H1 (cell line): ENCODE measurements at regions not wholly inside any gene's neighbourhood (a gene's known extent, or its start where the extent isn't known, plus 50 kb on each side); places are given as distances from the start of the nearest gene placed in this dataset.

Experiments used
- CTCF ChIA-PET: fragments of 300-600 bp; sonication (Branson Sonifier 250); formaldehyde crosslinking; loops from one replicate; lab custom pipeline; 2021; ENCODE audit not compliant: partially characterized antibody; lab: Charles Lee
- POLR2A ChIA-PET: fragments of 300-600 bp; sonication (Branson Sonifier 250); formaldehyde crosslinking; loops from one replicate; lab custom pipeline; 2021; ENCODE audit warnings: inconsistent platforms; ENCODE audit not compliant: partially characterized antibody; lab: Charles Lee
- DNase-seq, 2 experiments: peaks; one replicate each; pipeline versions ENCODE4 v3.0.0 to v3.0.0-alpha.2; 2010 to 2022; ENCODE audit warnings: low spot score in 2 of 2, low read depth in 1 of 2, mixed read lengths in 1 of 2
- FAIRE-seq: peaks from 2 replicates; lab custom pipeline; 2011; peaks lifted over from hg19 to GRCh38; lab: Jason Lieb, UNC
- H2AFZ ChIP-seq: 2 replicates; pipeline ENCODE4 v1.8.1; 2012; ENCODE audit warnings: low read length, inconsistent platforms
- H2AK5ac ChIP-seq: 2 replicates; pipeline ENCODE4 v1.6.1; 2013; ENCODE audit warnings: low read depth, low read length
- H2BK120ac ChIP-seq: replicated peaks from 2 replicates; pipeline ENCODE3; 2013; ENCODE audit warnings: low read depth, low read length, inconsistent platforms
- H2BK12ac ChIP-seq: 2 replicates; pipeline ENCODE4 v1.6.1; 2013; ENCODE audit warnings: low read depth, low read length
- H2BK15ac ChIP-seq: 2 replicates; pipeline ENCODE4 v1.6.1; 2013; ENCODE audit warnings: low read length
- H2BK20ac ChIP-seq: 2 replicates; pipeline ENCODE4 v1.6.1; 2013; ENCODE audit warnings: low read length
- H2BK5ac ChIP-seq: 2 replicates; pipeline ENCODE4 v1.6.1; 2013; ENCODE audit warnings: low read depth, low read length
- H3K14ac ChIP-seq: 2 replicates; pipeline ENCODE4 v1.6.1; 2013; ENCODE audit warnings: inconsistent platforms; ENCODE audit not compliant: insufficient read length
- H3K18ac ChIP-seq: 2 replicates; pipeline ENCODE4 v1.6.1; 2013; ENCODE audit warnings: low read length; ENCODE audit errors: extremely low read depth
- H3K23ac ChIP-seq: 2 replicates; pipeline ENCODE4 v1.6.1; 2013; ENCODE audit warnings: inconsistent platforms; ENCODE audit not compliant: insufficient read length
- H3K23me2 ChIP-seq: 2 replicates; pipeline ENCODE4 v1.6.1; 2013; ENCODE audit warnings: low read depth, low read length
- H3K27ac ChIP-seq: 2 replicates; pipeline ENCODE4 v1.6.1; 2011; ENCODE audit warnings: low read depth, low read length, inconsistent platforms
- H3K27me3 ChIP-seq, 4 experiments: replicated peaks in 1 of 4; 1 replicate in 1 of 4; 2 replicates in 3 of 4; pipeline versions ENCODE4 v1.6.1 to v1.8.1; 2011 to 2013; ENCODE audit warnings: low read length in 3 of 4, mild to moderate bottlenecking in 3 of 4, inconsistent platforms in 2 of 4, mixed read lengths in 2 of 4, moderate library complexity in 1 of 4; ENCODE audit not compliant: control insufficient read depth in 3 of 4, insufficient read depth in 3 of 4; ENCODE audit errors: extremely low read depth in 1 of 4
- H3K36me3 ChIP-seq, 4 experiments: 2 replicates each; pipeline versions ENCODE4 v1.6.1 to v1.8.1; 2011 to 2013; ENCODE audit warnings: mild to moderate bottlenecking in 4 of 4, low read length in 3 of 4, moderate library complexity in 2 of 4, control low read depth in 1 of 4, inconsistent platforms in 1 of 4; ENCODE audit not compliant: insufficient read depth in 4 of 4, control insufficient read depth in 2 of 4
- H3K4ac ChIP-seq: replicated peaks from 2 replicates; pipeline ENCODE3; 2013; ENCODE audit warnings: low read length, low read depth, mixed read lengths, inconsistent platforms; ENCODE audit not compliant: insufficient read length
- H3K4me1 ChIP-seq, 4 experiments: replicated peaks in 1 of 4; 1 replicate in 1 of 4; 2 replicates in 3 of 4; pipeline versions ENCODE4 v1.6.1 to v1.8.1; 2011 to 2013; ENCODE audit warnings: low read length in 3 of 4, inconsistent platforms in 2 of 4, mixed read lengths in 1 of 4; ENCODE audit not compliant: insufficient read depth in 4 of 4, control insufficient read depth in 3 of 4
- H3K4me2 ChIP-seq, 2 experiments: 2 replicates each; pipeline versions ENCODE4 v1.6.1 to v1.8.1; 2011 to 2013; ENCODE audit warnings: low read depth in 2 of 2, low read length in 2 of 2, control low read depth in 1 of 2, inconsistent platforms in 1 of 2, mild to moderate bottlenecking in 1 of 2; ENCODE audit not compliant: insufficient read depth in 1 of 2
- H3K4me3 ChIP-seq, 4 experiments: fragments of 200-600, 300-600 bp in 1 of 4; sonication (generic), shearing (Covaris generic), sonication (Bioruptor Twin) in 1 of 4; 2 replicates each; pipeline versions ENCODE4 v1.5.1 to v1.8.1; 2011 to 2016; ENCODE audit warnings: low read length in 4 of 4, low read depth in 3 of 4, control low read depth in 2 of 4, inconsistent platforms in 2 of 4, mild to moderate bottlenecking in 2 of 4, mixed read lengths in 1 of 4, moderate library complexity in 1 of 4; ENCODE audit not compliant: insufficient read depth in 2 of 4; ENCODE audit errors: extremely low read depth in 1 of 4
- H3K56ac ChIP-seq: replicated peaks from 2 replicates; pipeline ENCODE3; 2013; ENCODE audit warnings: low read depth, mild to moderate bottlenecking, mixed read lengths, low read length, inconsistent platforms; ENCODE audit not compliant: insufficient read length
- H3K79me1 ChIP-seq: 2 replicates; pipeline ENCODE4 v1.6.1; 2013; ENCODE audit warnings: low read depth, low read length, control low read depth
- H3K79me2 ChIP-seq, 2 experiments: 2 replicates each; pipeline versions ENCODE4 v1.6.1 to v1.8.1; 2012 to 2013; ENCODE audit warnings: low read length in 2 of 2, mild to moderate bottlenecking in 2 of 2, inconsistent platforms in 1 of 2; ENCODE audit not compliant: insufficient read depth in 2 of 2, control insufficient read depth in 1 of 2
- H3K9ac ChIP-seq, 4 experiments: replicated peaks in 1 of 4; 1 replicate in 1 of 4; 2 replicates in 3 of 4; pipeline versions ENCODE4 v1.6.1 to v1.8.1; 2011 to 2013; ENCODE audit warnings: low read depth in 3 of 4, low read length in 3 of 4, control low read depth in 2 of 4, mild to moderate bottlenecking in 2 of 4, moderate library complexity in 2 of 4, inconsistent platforms in 1 of 4; ENCODE audit errors: extremely low read depth in 1 of 4
- H3K9me3 ChIP-seq, 2 experiments: 2 replicates each; pipeline versions ENCODE4 v1.6.1 to v1.8.1; 2012 to 2013; ENCODE audit warnings: mild to moderate bottlenecking in 2 of 2, moderate library complexity in 2 of 2, control low read depth in 1 of 2, inconsistent platforms in 1 of 2, low read depth in 1 of 2, low read length in 1 of 2, mixed read lengths in 1 of 2; ENCODE audit not compliant: insufficient read depth in 2 of 2
- H4K20me1 ChIP-seq, 2 experiments: replicated peaks in 1 of 2; 2 replicates each; pipeline versions ENCODE3 to v1.8.1; 2011 to 2013; ENCODE audit warnings: inconsistent platforms in 2 of 2, low read length in 2 of 2, mild to moderate bottlenecking in 1 of 2; ENCODE audit not compliant: insufficient read depth in 2 of 2, control insufficient read depth in 1 of 2
- H4K5ac ChIP-seq: 2 replicates; pipeline ENCODE4 v1.6.1; 2013; ENCODE audit warnings: low read length, low read depth, mixed read lengths, inconsistent platforms; ENCODE audit not compliant: insufficient read length
- H4K8ac ChIP-seq: 2 replicates; pipeline ENCODE4 v1.8.0; 2013; ENCODE audit warnings: mild to moderate bottlenecking, moderate library complexity, low read length, inconsistent platforms; ENCODE audit not compliant: insufficient read depth; ENCODE audit errors: extremely low read depth
- H4K91ac ChIP-seq: replicated peaks from 2 replicates; pipeline ENCODE3; 2013; ENCODE audit warnings: low read length, mixed read lengths, inconsistent platforms; ENCODE audit not compliant: insufficient read length
- CEBPB ChIP-seq: IDR thresholded peaks from 2 replicates; pipeline ENCODE4 v1.6.1; 2012; ENCODE audit warnings: low read depth, low read length
- CREB1 ChIP-seq: IDR thresholded peaks from 2 replicates; pipeline ENCODE4 v1.6.1; 2012; ENCODE audit warnings: inconsistent platforms
- KDM5A ChIP-seq: fragments of 200-600 bp; IDR thresholded peaks from 2 replicates; pipeline ENCODE4 v1.7.1; 2012; ENCODE audit warnings: mild to moderate bottlenecking, low read length, inconsistent platforms, mixed read lengths
- NANOG ChIP-seq: IDR thresholded peaks from 2 replicates; pipeline ENCODE4 v1.6.1; 2011; ENCODE audit warnings: low read length, low read depth, mild to moderate bottlenecking, inconsistent platforms; ENCODE audit not compliant: insufficient read depth, poor library complexity, severe bottlenecking
- NRF1 ChIP-seq: IDR thresholded peaks from 2 replicates; pipeline ENCODE4 v1.6.1; 2011; ENCODE audit warnings: mild to moderate bottlenecking, low read depth, low read length, improper control_type of control experiment
- PHF8 ChIP-seq: fragments of 200-600 bp; sonication (generic); conservative IDR thresholded peaks from 2 replicates; pipeline ENCODE4 v1.7.1; 2012; ENCODE audit warnings: low read depth, mild to moderate bottlenecking, inconsistent platforms, low read length, moderate library complexity
- POU5F1 ChIP-seq: IDR thresholded peaks from 2 replicates; pipeline ENCODE4 v1.6.1; 2011; ENCODE audit warnings: low read depth, mild to moderate bottlenecking, low read length, moderate library complexity
- SP1 ChIP-seq: IDR thresholded peaks from 2 replicates; pipeline ENCODE4 v1.6.1; 2011; ENCODE audit warnings: low read depth, low read length
- TAF1 ChIP-seq: IDR thresholded peaks from 2 replicates; pipeline ENCODE4 v1.6.1; 2011; ENCODE audit warnings: mild to moderate bottlenecking, low read depth, low read length
- TAF7 ChIP-seq: optimal IDR thresholded peaks from 2 replicates; pipeline ENCODE3; 2011; ENCODE audit warnings: low read depth, mild to moderate bottlenecking, inconsistent platforms, low read length, moderate library complexity, borderline replicate concordance
- WGBS, 2 experiments: shearing (Covaris generic) in 1 of 2; methylation state at CpG; one replicate each; pipeline versions ENCODE4 v1.1.6 to v1.1.7; 2013 to 2015; ENCODE audit warnings: low lambda C conversion rate in 2 of 2, mixed read lengths in 2 of 2, inconsistent platforms in 1 of 2, low coverage in 1 of 2, missing lambda C conversion rate in 1 of 2; ENCODE audit not compliant: insufficient replicate concordance in 2 of 2, insufficient coverage in 1 of 2, insufficient read length in 1 of 2; ENCODE audit errors: extremely low coverage in 1 of 2, missing lambda C conversion rate in 1 of 2; 5-methylcytosine and 5-hydroxymethylcytosine counted together
- TF ChIP-seq, protein P1 (sequence below): IDR thresholded peaks from 2 replicates; pipeline ENCODE4 v1.6.1; 2011; ENCODE audit warnings: low read length, improper control_type of control experiment
- TF ChIP-seq, protein P2 (sequence below): IDR thresholded peaks from 2 replicates; pipeline ENCODE4 v1.6.1; 2012; ENCODE audit warnings: low read length, inconsistent platforms

DNA sequence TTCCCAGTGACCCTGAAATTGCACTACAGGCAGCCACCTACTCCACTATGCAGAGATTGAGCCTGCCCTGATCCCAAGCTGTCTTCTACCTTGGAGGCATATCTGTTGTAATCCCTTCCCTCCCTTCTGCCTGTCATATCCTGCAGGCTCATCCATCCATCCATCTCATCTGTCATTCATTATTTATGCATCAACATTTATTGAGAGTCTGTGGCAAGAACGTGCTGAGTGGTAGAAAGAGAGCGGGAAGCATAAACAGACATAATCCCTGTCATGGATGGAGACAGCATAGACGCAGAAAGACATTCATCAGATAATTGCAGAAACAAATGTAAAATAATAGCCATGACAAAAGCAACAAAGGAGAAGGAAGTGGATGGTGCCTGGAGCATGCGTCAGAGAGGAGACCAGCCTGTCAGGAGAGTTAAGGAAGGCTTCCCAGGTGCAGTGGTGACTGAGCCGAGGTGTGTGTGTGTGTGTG lies 89.5 kb upstream of the CALM2 start:
- no peak overlapping the region for H2BK15ac ChIP-seq
- no peak for DNase-seq
- H3K18ac ChIP-seq = peak overlapping the region; percentile 2; the same call in 1 of the 2 replicates
- no peak overlapping the region for H4K8ac ChIP-seq
- no peaks in the 10 kb centered on the region; the same call in 1 of the 2 replicates for H3K23me2 ChIP-seq
- H3K23ac ChIP-seq = no peak overlapping the region
- H3K4me2 ChIP-seq = no peak overlapping the region
- H3K79me2 ChIP-seq = no peaks in the 10 kb centered on the region
- H4K20me1 ChIP-seq = no peaks in the 10 kb centered on the region
- no peak for FAIRE-seq
- 77% methylated on average over 5 of the region's 5 CpGs; no CpG with 5 or more reads in 1 of the 2 experiments for WGBS, 2 experiments
- no peaks in the 10 kb centered on the region for H3K79me1 ChIP-seq
- no peak overlapping the region for H3K14ac ChIP-seq
- no peaks in the 10 kb centered on the region for H3K27me3 ChIP-seq
- H2BK12ac ChIP-seq = peak overlapping the region; percentile 20; the same call in 1 of the 2 replicates
- H3K9ac ChIP-seq = no peak overlapping the region
- no peak overlapping the region for H2BK20ac ChIP-seq
- no peak overlapping the region for H2AFZ ChIP-seq
- H3K36me3 ChIP-seq = no peaks in the 10 kb centered on the region
- no peak overlapping the region for H3K4me3 ChIP-seq
- H3K4me1 ChIP-seq = peaks cover 10 to 21% (median 14%) of the 10 kb centered on the region in 4 experiments
- H3K4ac ChIP-seq = no peak overlapping the region
- no peak overlapping the region for H4K91ac ChIP-seq
- ChIA-PET CTCF (interaction anchor here (1.0 to 6.0 kb wide), 9 partner anchors 7 to 262 kb away, joined by 3 to 34 read pairs (median 4); no protein-coding TSS in a partner anchor), POLR2A (interaction anchor here (0.8 to 1.9 kb wide), 2 partner anchors 11 to 27 kb away, joined by 3 to 4 read pairs; no protein-coding TSS in a partner anchor)
- H4K5ac ChIP-seq = no peak overlapping the region
- H3K9me3 ChIP-seq = no peaks in the 10 kb centered on the region
- peak overlapping the region; percentile 5 for H2BK120ac ChIP-seq
- H2AK5ac ChIP-seq = no peak overlapping the region
- H2BK5ac ChIP-seq = peak overlapping the region; percentile 82; the same call in 1 of the 2 replicates
- H3K56ac ChIP-seq = no peak overlapping the region
- no peak overlapping the region for H3K27ac ChIP-seq
- TF ChIP-seq KDM5A (no peak), CEBPB (no peak), POU5F1 (no peak), SP1 (no peak), PHF8 (no peak), NANOG (no peak), NRF1 (no peak), TAF7 (no peak), CREB1 (no peak), TAF1 (no peak)
- TF ChIP-seq, protein P1, sequence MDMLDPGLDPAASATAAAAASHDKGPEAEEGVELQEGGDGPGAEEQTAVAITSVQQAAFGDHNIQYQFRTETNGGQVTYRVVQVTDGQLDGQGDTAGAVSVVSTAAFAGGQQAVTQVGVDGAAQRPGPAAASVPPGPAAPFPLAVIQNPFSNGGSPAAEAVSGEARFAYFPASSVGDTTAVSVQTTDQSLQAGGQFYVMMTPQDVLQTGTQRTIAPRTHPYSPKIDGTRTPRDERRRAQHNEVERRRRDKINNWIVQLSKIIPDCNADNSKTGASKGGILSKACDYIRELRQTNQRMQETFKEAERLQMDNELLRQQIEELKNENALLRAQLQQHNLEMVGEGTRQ = no peak
- TF ChIP-seq, protein P2, sequence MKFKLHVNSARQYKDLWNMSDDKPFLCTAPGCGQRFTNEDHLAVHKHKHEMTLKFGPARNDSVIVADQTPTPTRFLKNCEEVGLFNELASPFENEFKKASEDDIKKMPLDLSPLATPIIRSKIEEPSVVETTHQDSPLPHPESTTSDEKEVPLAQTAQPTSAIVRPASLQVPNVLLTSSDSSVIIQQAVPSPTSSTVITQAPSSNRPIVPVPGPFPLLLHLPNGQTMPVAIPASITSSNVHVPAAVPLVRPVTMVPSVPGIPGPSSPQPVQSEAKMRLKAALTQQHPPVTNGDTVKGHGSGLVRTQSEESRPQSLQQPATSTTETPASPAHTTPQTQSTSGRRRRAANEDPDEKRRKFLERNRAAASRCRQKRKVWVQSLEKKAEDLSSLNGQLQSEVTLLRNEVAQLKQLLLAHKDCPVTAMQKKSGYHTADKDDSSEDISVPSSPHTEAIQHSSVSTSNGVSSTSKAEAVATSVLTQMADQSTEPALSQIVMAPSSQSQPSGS = no peak
